ENCODE measurements at regions not wholly inside any gene's neighbourhood (a gene's known extent, or its start where the extent isn't known, plus 50 kb on each side); places are given as distances from the start of the nearest gene placed in this dataset.

- TF ChIP-seq CTCF (conservative IDR thresholded peaks at IDR 0.05 in 1 of 2, IDR thresholded peaks at IDR 0.05 in 1 of 2; ENCODE audit: extremely low read depth in 1 of 2, insufficient read depth in 1 of 2, low read depth in 1 of 2, low read length in 2 of 2) (no peak), EZH2 (IDR thresholded peaks at IDR 0.05; ENCODE audit: borderline replicate concordance, low read length) (no peak)
Measured at GRCh38 chr4:175146799-175147198, 228.6 kb downstream of the ADAM29 start.
